H9 (cell line): ENCODE measurements at regions not wholly inside any gene's neighbourhood (a gene's known extent, or its start where the extent isn't known, plus 50 kb on each side); places are given as distances from the start of the nearest gene placed in this dataset.

ENCODE experiments used
- DNase-seq: peaks from one replicate; pipeline ENCODE4 v3.0.0-alpha.2; 2017
- H2AFZ ChIP-seq: one replicate; pipeline ENCODE4 v1.6.1; 2013; ENCODE audit warnings: mild to moderate bottlenecking, low read length, control low read depth, moderate library complexity
- H2AK5ac ChIP-seq: 2 replicates; pipeline ENCODE4 v1.6.1; 2013; ENCODE audit warnings: low read length, control low read depth, mixed read lengths; ENCODE audit not compliant: insufficient read length
- H2BK120ac ChIP-seq: one replicate; pipeline ENCODE4 v1.6.1; 2013; ENCODE audit warnings: low read depth, mild to moderate bottlenecking, low read length, control low read depth, inconsistent platforms; ENCODE audit not compliant: poor library complexity, severe bottlenecking
- H2BK12ac ChIP-seq: 2 replicates; pipeline ENCODE4 v1.6.1; 2013; ENCODE audit warnings: low read length, control low read depth, mixed read lengths, low read depth; ENCODE audit not compliant: insufficient read length
- H2BK15ac ChIP-seq: 2 replicates; pipeline ENCODE4 v1.6.1; 2013; ENCODE audit warnings: low read depth, low read length, control low read depth
- H2BK20ac ChIP-seq: one replicate; pipeline ENCODE4 v1.6.1; 2013; ENCODE audit warnings: low read depth, mild to moderate bottlenecking, low read length, control low read depth, inconsistent platforms; ENCODE audit not compliant: poor library complexity, severe bottlenecking
- H2BK5ac ChIP-seq: 2 replicates; pipeline ENCODE4 v1.6.1; 2013; ENCODE audit warnings: low read length, control low read depth, mixed read lengths; ENCODE audit not compliant: insufficient read length
- H3K14ac ChIP-seq: 2 replicates; pipeline ENCODE4 v1.6.1; 2013; ENCODE audit warnings: low read length, control low read depth; ENCODE audit not compliant: insufficient read depth
- H3K18ac ChIP-seq: 2 replicates; pipeline ENCODE4 v1.6.1; 2013; ENCODE audit warnings: low read depth, mild to moderate bottlenecking, mixed read lengths, low read length, control low read depth; ENCODE audit not compliant: insufficient read length
- H3K23ac ChIP-seq: 2 replicates; pipeline ENCODE4 v1.6.1; 2013; ENCODE audit warnings: low read length, control low read depth, mixed read lengths, low read depth; ENCODE audit not compliant: insufficient read length
- H3K23me2 ChIP-seq: 2 replicates; pipeline ENCODE4 v1.6.1; 2013; ENCODE audit warnings: low read depth, mild to moderate bottlenecking, mixed read lengths, low read length, control low read depth; ENCODE audit not compliant: insufficient read length, poor library complexity, severe bottlenecking
- H3K27ac ChIP-seq: 2 replicates; pipeline ENCODE4 v1.5.1; 2013; ENCODE audit warnings: low read length, control low read depth, mixed read lengths, low read depth; ENCODE audit not compliant: insufficient read length
- H3K27me3 ChIP-seq: 2 replicates; pipeline ENCODE4 v1.6.1; 2013; ENCODE audit warnings: low read length, control low read depth, inconsistent platforms; ENCODE audit not compliant: insufficient read depth
- H3K4ac ChIP-seq: 2 replicates; pipeline ENCODE4 v1.6.1; 2013; ENCODE audit warnings: low read depth, mild to moderate bottlenecking, control low read depth, inconsistent platforms, low read length, moderate library complexity
- H3K4me1 ChIP-seq: 2 replicates; pipeline ENCODE4 v1.6.1; 2013; ENCODE audit warnings: low read length, control low read depth, inconsistent platforms; ENCODE audit not compliant: insufficient read depth
- H3K4me2 ChIP-seq: 2 replicates; pipeline ENCODE4 v1.6.1; 2013; ENCODE audit warnings: low read length, control low read depth, mixed read lengths; ENCODE audit not compliant: insufficient read length, insufficient read depth
- H3K56ac ChIP-seq: 2 replicates; pipeline ENCODE4 v1.6.1; 2013; ENCODE audit warnings: low read depth, mild to moderate bottlenecking, mixed read lengths, low read length, control low read depth; ENCODE audit not compliant: insufficient read length
- H3K79me1 ChIP-seq: 2 replicates; pipeline ENCODE4 v1.6.1; 2013; ENCODE audit warnings: low read depth, mild to moderate bottlenecking, moderate library complexity, low read length, control low read depth, inconsistent platforms; ENCODE audit not compliant: insufficient read depth, poor library complexity, severe bottlenecking
- H3K79me2 ChIP-seq: 2 replicates; pipeline ENCODE4 v1.6.1; 2013; ENCODE audit warnings: low read length, control low read depth, inconsistent platforms; ENCODE audit not compliant: insufficient read depth
- H3K9ac ChIP-seq: 2 replicates; pipeline ENCODE4 v1.6.1; 2013; ENCODE audit warnings: low read length, control low read depth, mixed read lengths; ENCODE audit not compliant: insufficient read length; ENCODE audit errors: extremely low read depth
- H3K9me3 ChIP-seq: one replicate; pipeline ENCODE4 v1.6.1; 2013; ENCODE audit warnings: low read depth, low read length, inconsistent platforms; ENCODE audit not compliant: control insufficient read depth
- H3T11ph ChIP-seq: one replicate; pipeline ENCODE4 v1.6.1; 2013; ENCODE audit warnings: mild to moderate bottlenecking, low read length, control low read depth, inconsistent platforms
- H4K20me1 ChIP-seq: one replicate; pipeline ENCODE4 v1.6.1; 2013; ENCODE audit not compliant: control insufficient read depth, insufficient read length, insufficient read depth
- H4K5ac ChIP-seq: 2 replicates; pipeline ENCODE4 v1.6.1; 2013; ENCODE audit warnings: low read depth, mild to moderate bottlenecking, mixed read lengths, low read length, control low read depth; ENCODE audit not compliant: insufficient read length
- H4K8ac ChIP-seq: replicated peaks from 2 replicates; pipeline ENCODE4 v1.6.1; 2013; ENCODE audit warnings: low read length, control low read depth, mixed read lengths, low read depth; ENCODE audit not compliant: insufficient read length
- H4K91ac ChIP-seq: 2 replicates; pipeline ENCODE4 v1.6.1; 2013; ENCODE audit warnings: low read depth, mild to moderate bottlenecking, moderate library complexity, mixed read lengths, low read length, control low read depth; ENCODE audit not compliant: insufficient read length
- H3K27ac Mint-ChIP-seq, 3 experiments: 2 replicates in 2 of 3; 3 replicates in 1 of 3; pipeline ENCODE4 v1.8.0; 2020 to 2021; ENCODE audit warnings: mixed read lengths in 3 of 3, mild to moderate bottlenecking in 1 of 3, moderate library complexity in 1 of 3
- H3K27me3 Mint-ChIP-seq: 2 replicates; pipeline ENCODE4 v1.8.0; 2021; ENCODE audit warnings: low read depth, mild to moderate bottlenecking, moderate library complexity, mixed read lengths
- H3K36me3 Mint-ChIP-seq, 3 experiments: 2 replicates in 2 of 3; 3 replicates in 1 of 3; pipeline ENCODE4 v1.8.0; 2020 to 2021; ENCODE audit warnings: low read depth in 3 of 3, mixed read lengths in 3 of 3; ENCODE audit not compliant: insufficient read depth in 1 of 3
- H3K4me1 Mint-ChIP-seq, 2 experiments: 2 replicates each; pipeline ENCODE4 v1.8.0; 2020; ENCODE audit warnings: mixed read lengths in 2 of 2
- H3K4me3 Mint-ChIP-seq, 2 experiments: 2 replicates in 1 of 2; 3 replicates in 1 of 2; pipeline ENCODE4 v1.8.0; 2020 to 2021; ENCODE audit warnings: mild to moderate bottlenecking in 2 of 2, mixed read lengths in 2 of 2, moderate library complexity in 1 of 2
- H3K9me3 Mint-ChIP-seq, 2 experiments: 2 replicates in 1 of 2; 3 replicates in 1 of 2; pipeline ENCODE4 v1.8.0; 2020; ENCODE audit warnings: mild to moderate bottlenecking in 2 of 2, mixed read lengths in 2 of 2, moderate library complexity in 1 of 2
- CTCF ChIP-seq: fragments of 200-600 bp; sonication (generic); conservative IDR thresholded peaks from 3 replicates; pipeline ENCODE4 v1.8.0; 2021; ENCODE audit warnings: antibody characterized with exemption, mild to moderate bottlenecking
- WGBS: extraction: QIAGEN DNeasy Blood & Tissue Kit; methylation state at CpG from one replicate; pipeline ENCODE4 v1.1.7; 2013; ENCODE audit warnings: missing lambda C conversion rate, low lambda C conversion rate, mixed read lengths; ENCODE audit not compliant: insufficient read length; ENCODE audit errors: extremely low coverage; 5-methylcytosine and 5-hydroxymethylcytosine counted together

GRCh38 chrX:40371376-40371775, 209.4 kb upstream of the ATP6AP2 start:
- DNase-seq: no peak
- peaks cover 65 to 68% of the 10 kb centered on the region in 2 experiments for H3K9me3 Mint-ChIP-seq
- no peaks in the 10 kb centered on the region for H3K27me3 ChIP-seq
- H2BK20ac ChIP-seq: no peak overlapping the region
- no peak overlapping the region for H2BK15ac ChIP-seq
- no peak overlapping the region for H3T11ph ChIP-seq
- no CpG with 5 or more reads among the region's 6 CpGs for WGBS
- no peaks in the 10 kb centered on the region for H3K79me2 ChIP-seq
- H3K18ac ChIP-seq: no peak overlapping the region
- no peak overlapping the region for H2AK5ac ChIP-seq
- TF ChIP-seq CTCF: no peak
- H3K27me3 Mint-ChIP-seq: no peaks in the 10 kb centered on the region; the same call in 1 of the 2 replicates
- H3K4me2 ChIP-seq: no peak overlapping the region
- no peak overlapping the region for H3K4ac ChIP-seq
- H3K4me1 Mint-ChIP-seq: peaks cover 4 to 12% of the 10 kb centered on the region in 2 experiments
- H4K5ac ChIP-seq: no peak overlapping the region
- no peak overlapping the region for H2BK12ac ChIP-seq
- no peak overlapping the region for H2AFZ ChIP-seq
- H3K23ac ChIP-seq: no peak overlapping the region
- H2BK5ac ChIP-seq: no peak overlapping the region
- no peaks in the 10 kb centered on the region for H3K9me3 ChIP-seq
- H3K23me2 ChIP-seq: no peaks in the 10 kb centered on the region
- H3K79me1 ChIP-seq: no peaks in the 10 kb centered on the region
- H3K56ac ChIP-seq: no peak overlapping the region
- H3K4me1 ChIP-seq: no peaks in the 10 kb centered on the region; the same call in 1 of the 2 replicates
- no peak overlapping the region for H4K8ac ChIP-seq
- H3K4me3 Mint-ChIP-seq: no peak overlapping the region
- no peak overlapping the region for H3K27ac Mint-ChIP-seq
- no peak overlapping the region; the same call in 1 of the 2 replicates for H3K14ac ChIP-seq
- peaks cover 0 to 2% (median 0%) of the 10 kb centered on the region in 3 experiments; a peak in 2 of 7 replicates for H3K36me3 Mint-ChIP-seq
- H3K27ac ChIP-seq: no peak overlapping the region
- H4K91ac ChIP-seq: no peak overlapping the region
- no peaks in the 10 kb centered on the region for H4K20me1 ChIP-seq
- no peak overlapping the region for H2BK120ac ChIP-seq
- no peak overlapping the region for H3K9ac ChIP-seq
